CD14-positive monocyte (primary cell): ENCODE measurements at regions not wholly inside any gene's neighbourhood (a gene's known extent, or its start where the extent isn't known, plus 50 kb on each side); places are given as distances from the start of the nearest gene placed in this dataset.

ENCODE experiments used
- DNase-seq, 3 donors: peaks; one replicate each; pipeline ENCODE4 v3.0.0-alpha.2; 2011 to 2022
- H2AFZ ChIP-seq: 2 replicates; pipeline ENCODE4 v1.6.0; 2012; ENCODE audit warnings: mild to moderate bottlenecking, low read depth, low read length, inconsistent platforms; ENCODE audit not compliant: insufficient read depth, poor library complexity, severe bottlenecking
- H3K27ac ChIP-seq, 2 donors: 1 replicate in 1 of 2; 2 replicates in 1 of 2; pipeline ENCODE4 v1.5.1; 2012 to 2013; ENCODE audit warnings: low read length in 2 of 2, control low read depth in 1 of 2, inconsistent platforms in 1 of 2, low read depth in 1 of 2, mild to moderate bottlenecking in 1 of 2
- H3K27me3 ChIP-seq, 2 donors: one replicate each; pipeline versions ENCODE4 v1.6.0 to v1.6.1; 2011 to 2013; ENCODE audit warnings: low read length in 2 of 2; ENCODE audit not compliant: control insufficient read depth in 2 of 2, insufficient read depth in 2 of 2
- H3K36me3 ChIP-seq, 2 donors: replicated peaks in 1 of 2; 1 replicate in 1 of 2; 2 replicates in 1 of 2; pipeline versions ENCODE4 v1.5.1 to v1.6.1; 2012 to 2013; ENCODE audit warnings: low read length in 2 of 2, control low read depth in 1 of 2, inconsistent platforms in 1 of 2, mild to moderate bottlenecking in 1 of 2; ENCODE audit not compliant: insufficient read depth in 2 of 2, control insufficient read depth in 1 of 2
- H3K4me1 ChIP-seq, 2 donors: 1 replicate in 1 of 2; 2 replicates in 1 of 2; pipeline versions ENCODE4 v1.5.1 to v1.6.1; 2012 to 2013; ENCODE audit warnings: low read length in 2 of 2, control low read depth in 1 of 2, inconsistent platforms in 1 of 2, mild to moderate bottlenecking in 1 of 2, moderate library complexity in 1 of 2; ENCODE audit not compliant: insufficient read depth in 2 of 2, control insufficient read depth in 1 of 2
- H3K4me2 ChIP-seq: replicated peaks from 2 replicates; pipeline ENCODE3; 2012; ENCODE audit warnings: low read length, moderate library complexity, mild to moderate bottlenecking; ENCODE audit not compliant: poor library complexity, severe bottlenecking; ENCODE audit errors: extremely low read depth
- H3K4me3 ChIP-seq, 3 experiments: fragments of 200-600 bp in 1 of 3; sonication (generic) in 1 of 3; replicated peaks in 1 of 3; 1 replicate in 2 of 3; 2 replicates in 1 of 3; pipeline ENCODE4 v1.5.1; 2011 to 2013; ENCODE audit warnings: low read length in 3 of 3, mild to moderate bottlenecking in 3 of 3, control low read depth in 2 of 3, low read depth in 2 of 3, inconsistent platforms in 1 of 3, moderate library complexity in 1 of 3
- H3K79me2 ChIP-seq: 2 replicates; pipeline ENCODE4 v1.6.0; 2012; ENCODE audit warnings: mild to moderate bottlenecking, control low read depth, inconsistent platforms, low read length, moderate library complexity; ENCODE audit not compliant: insufficient read depth
- H3K9ac ChIP-seq: 2 replicates; pipeline ENCODE4 v1.6.0; 2017; ENCODE audit warnings: low read length, mild to moderate bottlenecking; ENCODE audit not compliant: insufficient read depth, poor library complexity, severe bottlenecking
- H3K9me3 ChIP-seq, 2 donors: replicated peaks in 1 of 2; 1 replicate in 1 of 2; 2 replicates in 1 of 2; pipeline versions ENCODE4 v1.5.1 to v1.6.1; 2012 to 2013; ENCODE audit warnings: low read length in 2 of 2, control low read depth in 1 of 2; ENCODE audit not compliant: control insufficient read depth in 1 of 2, insufficient read depth in 1 of 2
- H4K20me1 ChIP-seq: 2 replicates; pipeline ENCODE4 v1.6.0; 2012; ENCODE audit warnings: mild to moderate bottlenecking, low read length, control low read depth, moderate library complexity; ENCODE audit not compliant: insufficient read depth
- H3K27ac Mint-ChIP-seq, 7 donors: one replicate each; pipeline ENCODE4 v1.8.0; 2020; ENCODE audit warnings: mild to moderate bottlenecking in 7 of 7, mixed read lengths in 7 of 7, moderate library complexity in 6 of 7, inconsistent platforms in 2 of 7
- H3K27me3 Mint-ChIP-seq, 3 donors: one replicate each; pipeline ENCODE4 v1.8.0; 2021 to 2022; ENCODE audit warnings: low read depth in 3 of 3, mild to moderate bottlenecking in 3 of 3, mixed read lengths in 3 of 3, moderate library complexity in 3 of 3, inconsistent platforms in 1 of 3
- H3K36me3 Mint-ChIP-seq, 2 donors: one replicate each; pipeline ENCODE4 v1.8.0; 2020; ENCODE audit warnings: mixed read lengths in 2 of 2, inconsistent platforms in 1 of 2, mild to moderate bottlenecking in 1 of 2
- H3K4me1 Mint-ChIP-seq: one replicate; pipeline ENCODE4 v1.8.0; 2020; ENCODE audit warnings: mild to moderate bottlenecking, mixed read lengths
- H3K4me3 Mint-ChIP-seq, 2 donors: one replicate each; pipeline ENCODE4 v1.8.0; 2020; ENCODE audit warnings: mild to moderate bottlenecking in 2 of 2, mixed read lengths in 2 of 2, moderate library complexity in 1 of 2
- H3K9me3 Mint-ChIP-seq, 7 donors: one replicate each; pipeline ENCODE4 v1.8.0; 2020 to 2022; ENCODE audit warnings: mixed read lengths in 7 of 7, mild to moderate bottlenecking in 6 of 7, moderate library complexity in 6 of 7, inconsistent platforms in 2 of 7
- CTCF ChIP-seq: fragments of 200-600 bp; IDR thresholded peaks from one replicate; pipeline ENCODE4 v1.8.0; 2022; ENCODE audit warnings: antibody characterized with exemption, mild to moderate bottlenecking
- whole genome bisulfite sequencing: methylation state at CpG from one replicate; pipeline ENCODE4 v1.1.5; 2013; ENCODE audit warnings: missing lambda C conversion rate; ENCODE audit not compliant: insufficient coverage; 5-methylcytosine and 5-hydroxymethylcytosine counted together
- intact Hi-C, 2 donors: fragments of 100-400 bp; cut with micrococcal nuclease; formaldehyde crosslinking; loops; one replicate each; pipeline versions ENCODE4 v1.15.0 to v1.15.1; 2023

DNA sequence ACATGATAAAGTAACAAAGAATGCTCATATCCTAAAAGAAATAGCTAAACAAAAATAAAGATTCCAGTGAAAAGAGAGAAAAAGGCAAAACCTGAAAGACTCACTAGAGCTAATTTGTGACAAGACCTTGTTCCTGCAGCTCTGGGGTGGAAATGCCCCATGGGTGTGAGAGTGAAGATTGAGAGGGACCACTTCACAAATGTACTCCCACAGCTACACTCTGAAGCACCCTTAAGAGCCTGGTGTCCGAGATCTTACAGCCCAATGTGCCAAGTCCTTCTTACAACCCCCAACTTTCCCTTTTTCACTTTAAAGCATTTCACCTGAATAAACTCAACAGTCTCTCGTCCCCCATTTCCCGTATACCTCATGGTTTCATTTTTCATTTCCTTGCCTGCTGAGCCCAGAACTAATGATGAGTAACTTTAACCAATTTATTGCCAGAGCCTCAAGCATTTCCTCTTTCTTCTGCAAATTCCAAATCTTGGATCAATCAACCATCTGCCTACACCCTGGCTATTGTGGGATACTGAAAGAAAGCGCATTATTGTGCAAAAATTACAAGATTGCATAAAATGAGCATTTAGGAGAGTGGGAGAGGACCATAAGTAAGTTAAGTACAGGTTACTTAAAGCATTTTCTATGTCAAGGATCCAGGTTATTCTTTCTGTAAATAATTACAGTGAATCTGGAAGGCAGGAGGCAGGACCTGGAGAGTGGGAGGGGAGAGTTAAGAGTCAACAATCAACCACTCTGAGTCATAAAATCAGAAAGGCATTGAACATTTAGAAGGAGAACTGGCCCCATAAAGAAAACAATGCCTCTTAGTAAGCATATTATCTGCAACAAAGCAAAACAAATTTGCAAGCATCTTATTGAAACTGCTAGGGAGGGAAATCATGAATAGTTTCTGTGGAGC is 804.4 kb upstream of the CELF4 start:
- no peaks in the 10 kb centered on the region for H3K79me2 ChIP-seq
- H3K4me1 ChIP-seq: no peaks in the 10 kb centered on the region
- no peaks in the 10 kb centered on the region for H3K36me3 Mint-ChIP-seq
- TF ChIP-seq CTCF: no peak
- H3K27me3 ChIP-seq: no peaks in the 10 kb centered on the region
- no peaks in the 10 kb centered on the region for H3K27me3 Mint-ChIP-seq
- no peak overlapping the region for H2AFZ ChIP-seq
- peaks cover 0 to 4% (median 2%) of the 10 kb centered on the region in 7 donors for H3K9me3 Mint-ChIP-seq
- no peak for DNase-seq
- H3K4me3 ChIP-seq: no peak overlapping the region
- intact Hi-C loops: no loop called here
- 75% methylated on average over 1 of the region's 4 CpGs for WGBS
- no peak overlapping the region for H3K4me2 ChIP-seq
- no peaks in the 10 kb centered on the region for H3K36me3 ChIP-seq
- H3K27ac Mint-ChIP-seq: no peak overlapping the region
- H3K4me3 Mint-ChIP-seq: no peak overlapping the region
- no peak overlapping the region for H3K27ac ChIP-seq
- no peak overlapping the region for H3K9ac ChIP-seq
- H4K20me1 ChIP-seq: no peaks in the 10 kb centered on the region
- H3K9me3 ChIP-seq: peaks cover 0 to 4% of the 10 kb centered on the region in 2 donors
- no peaks in the 10 kb centered on the region for H3K4me1 Mint-ChIP-seq

GRCh38 chr18:38368886-38369285 is 803.3 kb upstream of the CELF4 start:
- H3K9me3 ChIP-seq: no peaks in the 10 kb centered on the region
- intact Hi-C loops: no loop called here
- H3K4me3 ChIP-seq: no peak overlapping the region
- Mint-ChIP-seq H3K36me3 (no peaks in the 10 kb centered on the region), H3K27me3 (no peaks in the 10 kb centered on the region), H3K4me3 (no peak overlapping the region), H3K27ac (no peak overlapping the region), H3K4me1 (no peaks in the 10 kb centered on the region), H3K9me3 (peaks cover 0 to 2% (median 2%) of the 10 kb centered on the region in 7 donors)
- TF ChIP-seq CTCF: no peak
- no peak overlapping the region for H3K4me2 ChIP-seq
- no peak overlapping the region for H3K27ac ChIP-seq
- H3K4me1 ChIP-seq: no peaks in the 10 kb centered on the region
- H3K79me2 ChIP-seq: no peaks in the 10 kb centered on the region
- H3K27me3 ChIP-seq: no peaks in the 10 kb centered on the region
- no peaks in the 10 kb centered on the region for H3K36me3 ChIP-seq
- no peak for DNase-seq
- H4K20me1 ChIP-seq: no peaks in the 10 kb centered on the region
- H3K9ac ChIP-seq: no peak overlapping the region
- no peak overlapping the region for H2AFZ ChIP-seq
